GM06990 (cell line): ENCODE measurements at regions not wholly inside any gene's neighbourhood (a gene's known extent, or its start where the extent isn't known, plus 50 kb on each side); places are given as distances from the start of the nearest gene placed in this dataset.

ENCODE experiments used
- DNase-seq: peaks from one replicate; pipeline ENCODE4 v3.0.0-alpha.2; 2011; ENCODE audit not compliant: insufficient read length; ENCODE audit errors: extremely low read depth
- H3K27me3 ChIP-seq: replicated peaks from 2 replicates; pipeline ENCODE4 v1.6.0; 2011; ENCODE audit warnings: low read length; ENCODE audit not compliant: control insufficient read depth, insufficient read depth
- H3K36me3 ChIP-seq: 2 replicates; pipeline ENCODE4 v1.5.1; 2011; ENCODE audit warnings: low read length; ENCODE audit not compliant: control insufficient read depth, insufficient read depth
- H3K4me3 ChIP-seq: replicated peaks from 2 replicates; pipeline ENCODE4 v1.5.1; 2011; ENCODE audit warnings: low read depth, mild to moderate bottlenecking, control low read depth, low read length
- TF ChIP-seq, protein P1 (sequence below): IDR thresholded peaks from 2 replicates; pipeline ENCODE4 v1.5.1; 2011; ENCODE audit warnings: low read length, control low read depth, mild to moderate bottlenecking, inconsistent platforms; ENCODE audit not compliant: insufficient read depth, poor library complexity, severe bottlenecking

- H3K36me3 ChIP-seq: no peaks in the 10 kb centered on the region
- DNase-seq: no peak
- TF ChIP-seq, protein P1, sequence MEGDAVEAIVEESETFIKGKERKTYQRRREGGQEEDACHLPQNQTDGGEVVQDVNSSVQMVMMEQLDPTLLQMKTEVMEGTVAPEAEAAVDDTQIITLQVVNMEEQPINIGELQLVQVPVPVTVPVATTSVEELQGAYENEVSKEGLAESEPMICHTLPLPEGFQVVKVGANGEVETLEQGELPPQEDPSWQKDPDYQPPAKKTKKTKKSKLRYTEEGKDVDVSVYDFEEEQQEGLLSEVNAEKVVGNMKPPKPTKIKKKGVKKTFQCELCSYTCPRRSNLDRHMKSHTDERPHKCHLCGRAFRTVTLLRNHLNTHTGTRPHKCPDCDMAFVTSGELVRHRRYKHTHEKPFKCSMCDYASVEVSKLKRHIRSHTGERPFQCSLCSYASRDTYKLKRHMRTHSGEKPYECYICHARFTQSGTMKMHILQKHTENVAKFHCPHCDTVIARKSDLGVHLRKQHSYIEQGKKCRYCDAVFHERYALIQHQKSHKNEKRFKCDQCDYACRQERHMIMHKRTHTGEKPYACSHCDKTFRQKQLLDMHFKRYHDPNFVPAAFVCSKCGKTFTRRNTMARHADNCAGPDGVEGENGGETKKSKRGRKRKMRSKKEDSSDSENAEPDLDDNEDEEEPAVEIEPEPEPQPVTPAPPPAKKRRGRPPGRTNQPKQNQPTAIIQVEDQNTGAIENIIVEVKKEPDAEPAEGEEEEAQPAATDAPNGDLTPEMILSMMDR: no peak
- no peak overlapping the region for H3K4me3 ChIP-seq
- no peaks in the 10 kb centered on the region for H3K27me3 ChIP-seq
Observed at GRCh38 chr6:170203212-170203611, 87.7 kb downstream of the DLL1 start.

- no peak overlapping the region for H3K4me3 ChIP-seq
- H3K36me3 ChIP-seq: no peaks in the 10 kb centered on the region
- TF ChIP-seq, protein P1: no peak
- no peak for DNase-seq
- no peaks in the 10 kb centered on the region for H3K27me3 ChIP-seq
Observed at GRCh38 chr6:170202416-170203135, 88.3 kb downstream of the DLL1 start.

GRCh38 chr6:170201361-170201760 lies 89.5 kb downstream of the DLL1 start:
- Histone ChIP-seq H3K27me3 (no peaks in the 10 kb centered on the region), H3K4me3 (no peak overlapping the region), H3K36me3 (no peaks in the 10 kb centered on the region)
- DNase-seq: no peak
- TF ChIP-seq, protein P1: no peak

DNA sequence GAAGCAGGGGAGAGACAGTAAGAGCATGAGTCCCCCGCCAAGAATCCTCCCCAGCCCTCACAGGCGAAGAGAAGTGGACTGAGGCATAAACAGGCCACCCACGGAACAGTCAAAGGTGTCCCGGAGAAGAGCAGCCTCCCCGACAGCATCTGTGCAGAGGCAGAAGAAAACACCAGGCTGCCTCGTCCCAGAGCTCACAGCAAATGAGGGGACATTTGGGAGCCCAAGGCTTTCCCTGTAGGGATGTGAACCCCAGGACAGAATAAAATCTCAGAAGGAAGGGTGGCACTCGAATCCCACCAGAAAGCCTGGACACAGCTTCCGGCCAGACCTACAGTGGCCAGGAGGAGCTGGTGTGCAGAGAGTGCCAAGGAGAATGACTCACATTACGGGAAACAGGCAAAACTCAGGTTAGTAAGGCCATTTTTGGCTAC lies 90.4 kb downstream of the DLL1 start:
- TF ChIP-seq, protein P1: no peak
- no peak for DNase-seq
- no peaks in the 10 kb centered on the region for H3K27me3 ChIP-seq
- H3K36me3 ChIP-seq: no peaks in the 10 kb centered on the region
- H3K4me3 ChIP-seq: no peak overlapping the region

DNA sequence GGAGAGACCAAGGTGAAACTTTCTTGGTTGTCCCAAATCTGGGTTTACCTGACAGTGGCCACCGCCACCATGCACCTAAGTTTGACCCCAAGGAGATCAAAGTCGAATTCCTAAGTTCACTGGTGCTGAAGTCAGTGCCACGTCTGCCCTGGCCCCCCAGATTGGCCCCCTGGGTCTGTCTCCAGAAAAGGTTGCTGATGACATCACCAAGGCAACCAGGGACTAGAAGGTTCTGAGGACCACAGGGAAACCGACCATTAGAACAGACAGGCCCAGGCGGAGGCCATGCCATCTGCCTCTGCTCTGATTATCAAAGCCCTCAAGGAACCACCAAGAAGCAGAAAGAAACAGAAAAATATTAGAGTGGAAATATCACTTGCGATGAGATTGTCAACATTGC lies 91.2 kb downstream of the DLL1 start:
- H3K27me3 ChIP-seq: no peaks in the 10 kb centered on the region
- H3K36me3 ChIP-seq: no peaks in the 10 kb centered on the region
- DNase-seq: no peak
- H3K4me3 ChIP-seq: no peak overlapping the region
- TF ChIP-seq, protein P1: no peak

DNA sequence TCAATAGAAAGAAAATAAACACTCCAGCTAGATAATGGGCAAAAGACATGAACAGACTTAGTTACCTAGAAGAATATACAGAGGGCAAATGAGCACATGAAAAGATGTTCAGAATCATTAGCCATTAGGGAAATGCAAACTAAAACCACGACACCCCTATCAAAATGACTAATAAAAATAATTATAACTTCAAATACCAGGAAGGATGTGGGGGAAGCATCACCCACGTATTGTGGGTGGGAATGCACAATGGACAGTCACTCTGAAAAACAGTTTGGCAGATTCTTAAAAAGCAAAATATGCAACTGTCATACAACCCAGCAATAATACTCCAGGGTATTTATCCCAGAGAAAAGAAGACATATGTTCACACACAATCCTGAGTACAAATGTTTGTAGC lies 92.6 kb downstream of the DLL1 start:
- Histone ChIP-seq H3K27me3 (no peaks in the 10 kb centered on the region), H3K36me3 (no peaks in the 10 kb centered on the region), H3K4me3 (no peak overlapping the region)
- no peak for DNase-seq
- TF ChIP-seq, protein P1: no peak
